GM18867 (cell line): ENCODE measurements at regions not wholly inside any gene's neighbourhood (a gene's known extent, or its start where the extent isn't known, plus 50 kb on each side); places are given as distances from the start of the nearest gene placed in this dataset.
"Not testable (repeated sequence)": the region's sequence is repeated elsewhere in the genome, so short reads cannot be mapped to it uniquely, and the experiment has no call there.

Source experiments
- ATAC-seq: cut with Tn5 transposase; IDR thresholded peaks from one replicate; pipeline ENCODE4 v1.9.1; 2021; ENCODE audit warnings: mild to moderate bottlenecking, moderate library complexity; ENCODE audit not compliant: unreplicated experiment

DNA sequence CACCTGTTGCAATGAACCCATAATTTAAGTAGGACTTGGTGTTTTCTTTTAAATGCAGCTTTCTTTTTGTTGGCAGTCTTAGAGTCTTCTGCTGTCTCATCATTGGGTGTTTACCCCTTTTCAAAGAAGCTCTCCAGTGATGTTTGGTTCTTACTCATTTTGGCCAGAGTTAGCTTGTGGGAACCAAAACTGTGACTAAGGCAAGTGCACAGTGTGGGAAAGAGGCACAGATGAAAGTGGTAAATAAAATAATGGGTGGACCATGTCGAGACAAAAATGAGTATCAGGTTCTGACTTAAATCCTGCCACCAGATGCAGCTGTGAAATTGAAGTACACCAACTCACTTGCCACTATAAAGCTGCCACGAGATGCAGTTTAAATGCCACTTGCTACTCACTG, 615.4 kb upstream of the MIS18BP1 start:
- peak; percentile 80 for ATAC-seq

DNA sequence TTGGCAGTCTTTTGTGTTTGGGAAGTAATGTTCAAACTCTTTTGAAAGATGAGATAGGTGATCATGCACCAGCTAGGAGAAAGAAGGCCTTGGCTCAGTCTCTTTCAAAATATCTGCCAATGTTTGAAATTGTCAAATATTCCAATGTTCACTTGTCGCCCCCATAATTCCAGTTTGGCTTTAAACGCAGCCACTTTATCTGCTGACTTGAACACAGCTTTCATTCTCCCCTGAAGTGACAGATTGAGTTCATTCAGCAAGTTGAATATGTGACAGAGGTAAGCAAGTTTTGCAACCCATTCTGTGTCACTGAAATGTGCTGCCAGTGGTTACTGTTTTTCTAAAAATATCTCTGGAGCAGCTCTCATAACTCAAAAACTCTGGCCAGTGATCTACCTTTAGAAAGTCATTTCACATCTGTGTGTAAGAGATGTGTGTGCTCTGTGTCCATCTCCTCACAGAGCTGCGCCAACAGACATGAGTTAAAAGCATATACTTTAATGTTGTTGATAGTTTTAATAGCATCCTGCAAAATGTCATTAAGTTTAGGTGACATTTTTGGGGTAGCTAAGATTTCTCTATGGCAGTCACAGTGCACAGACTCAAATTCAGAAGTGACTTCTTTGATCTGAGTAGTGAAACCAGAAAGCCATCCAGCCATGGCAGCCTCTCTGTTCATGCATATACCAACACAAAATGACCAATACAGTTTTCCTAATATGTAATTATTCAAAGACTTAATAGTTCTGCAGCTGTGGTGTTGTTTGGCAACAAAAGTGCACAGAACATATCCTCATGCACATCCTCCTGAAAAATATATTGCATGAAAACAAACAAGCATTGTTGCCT, 614.3 kb upstream of the MIS18BP1 start:
- ATAC-seq: peak; percentile 72

DNA sequence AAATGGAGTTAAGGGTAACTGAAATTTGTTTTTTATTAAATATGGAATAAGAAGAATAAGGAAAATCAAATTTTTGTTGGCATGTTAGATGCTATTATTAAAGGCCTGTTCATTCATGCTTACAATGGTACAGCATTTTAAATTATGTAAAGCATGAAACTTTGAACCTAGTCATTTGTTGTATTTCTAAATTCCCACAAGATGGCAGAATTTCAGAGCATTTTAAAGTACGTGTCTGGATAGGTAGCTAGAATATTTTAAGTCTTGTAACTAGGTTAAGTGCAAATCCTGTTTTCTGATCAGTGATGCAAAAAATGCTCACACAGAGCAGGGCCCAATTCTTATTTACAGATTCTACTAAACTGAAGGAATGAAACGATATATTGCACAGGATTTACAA, 585.6 kb upstream of the MIS18BP1 start:
- no peak for ATAC-seq

DNA sequence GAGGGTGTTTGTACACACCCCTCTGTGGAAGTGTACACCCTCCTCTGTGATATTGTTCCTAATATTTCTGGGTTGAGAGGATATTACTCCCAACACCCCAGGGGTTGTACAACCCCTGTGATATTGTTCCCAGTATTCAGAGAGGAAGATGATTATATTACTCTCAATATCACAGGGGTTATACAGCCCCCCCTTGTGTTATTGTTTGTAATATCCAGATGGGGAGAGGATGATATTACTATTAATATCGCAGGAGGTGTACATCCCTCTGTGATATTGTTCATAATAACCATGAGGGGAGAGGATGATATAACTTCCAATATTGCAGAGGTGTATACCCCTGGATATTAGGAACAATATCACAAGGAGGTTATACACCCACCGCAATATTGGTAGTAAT, 566.1 kb upstream of the MIS18BP1 start:
- ATAC-seq: no peak

DNA sequence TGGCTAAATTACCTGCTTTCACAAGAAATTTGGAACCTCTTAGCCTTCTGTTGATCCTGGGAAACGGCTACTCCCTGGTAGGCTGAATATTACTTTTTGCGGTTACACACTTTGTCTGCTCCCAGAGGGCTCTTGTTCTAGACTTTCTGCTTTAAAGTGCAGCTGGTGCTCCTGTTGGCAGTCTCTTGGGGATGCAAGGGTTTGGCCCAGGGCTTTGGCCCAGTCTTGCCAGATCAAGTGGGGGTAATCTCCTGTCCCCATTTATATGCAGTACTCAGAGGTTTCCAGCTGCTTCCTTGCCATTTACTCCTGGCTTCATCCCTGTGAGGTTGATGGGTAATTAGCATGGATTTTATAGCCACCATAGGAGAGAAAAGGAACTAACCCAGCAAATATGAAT, 558.2 kb upstream of the MIS18BP1 start:
- ATAC-seq: no peak

DNA sequence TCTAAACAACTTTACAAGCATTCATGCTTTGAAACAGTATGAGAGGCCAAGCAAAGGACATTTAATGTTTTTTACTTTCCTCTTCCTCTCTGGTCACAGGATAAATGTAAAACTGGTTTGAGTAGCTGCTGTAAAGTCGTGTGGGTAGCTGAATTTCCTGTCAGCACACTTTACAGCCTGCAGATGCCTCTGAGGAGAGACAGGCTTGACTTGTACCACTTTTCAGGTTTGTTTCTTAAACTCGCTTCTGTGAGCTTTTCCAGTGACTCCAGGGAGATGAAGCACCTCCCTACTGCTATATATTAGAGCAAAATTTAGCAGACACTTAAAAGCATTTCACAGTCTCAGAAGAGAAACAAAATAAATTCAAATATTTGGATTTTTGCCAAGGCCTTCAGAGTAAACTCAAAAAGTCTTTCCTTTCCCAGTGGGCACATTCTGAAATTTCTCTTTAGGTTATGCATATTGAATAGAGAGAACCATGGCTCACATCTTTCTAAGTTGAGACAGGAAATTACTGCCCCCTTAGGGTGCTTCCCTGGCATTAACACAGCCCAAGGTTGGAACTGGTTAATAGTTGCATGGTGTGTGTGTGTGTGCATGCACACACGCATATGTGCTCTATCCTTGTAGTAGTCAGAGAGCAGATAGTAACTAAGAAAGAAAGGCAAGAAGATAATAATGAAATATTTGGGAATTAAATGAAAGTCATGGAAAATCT, 557.3 kb upstream of the MIS18BP1 start:
- ATAC-seq: peak; percentile 58

DNA sequence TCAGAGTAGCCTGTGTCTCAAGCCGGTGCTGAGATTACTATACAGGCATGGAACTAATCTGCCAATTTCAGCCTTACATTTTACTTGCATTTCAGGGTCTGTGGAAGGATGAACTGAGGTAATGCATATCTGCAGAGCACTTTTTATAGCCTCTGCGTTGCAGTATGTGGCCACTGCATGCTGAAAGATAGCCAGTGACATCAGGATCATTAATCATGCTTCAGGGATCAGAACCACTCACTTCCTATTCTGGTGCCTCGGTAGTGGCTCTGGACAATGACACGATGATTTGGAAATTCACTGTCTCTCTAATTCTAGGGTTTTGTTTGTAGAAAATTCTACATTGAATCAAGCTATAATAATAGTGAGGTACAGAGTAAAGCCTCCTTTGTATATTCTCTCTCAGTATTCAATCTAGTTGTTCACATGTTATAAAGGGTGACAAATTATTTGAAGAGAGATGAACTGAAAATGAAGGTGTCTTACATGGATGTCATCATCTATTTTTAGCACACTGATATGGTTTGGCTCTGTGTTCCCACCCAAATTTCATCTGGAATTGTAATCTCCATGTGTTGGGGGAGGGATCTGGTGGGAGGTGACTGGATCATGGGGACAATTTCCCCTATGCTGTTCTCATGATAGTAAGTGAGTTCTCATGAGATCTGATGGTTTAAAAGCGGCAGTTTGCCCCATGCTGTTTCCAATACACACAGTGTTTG, 554.3 kb upstream of the MIS18BP1 start:
- no peak for ATAC-seq

DNA sequence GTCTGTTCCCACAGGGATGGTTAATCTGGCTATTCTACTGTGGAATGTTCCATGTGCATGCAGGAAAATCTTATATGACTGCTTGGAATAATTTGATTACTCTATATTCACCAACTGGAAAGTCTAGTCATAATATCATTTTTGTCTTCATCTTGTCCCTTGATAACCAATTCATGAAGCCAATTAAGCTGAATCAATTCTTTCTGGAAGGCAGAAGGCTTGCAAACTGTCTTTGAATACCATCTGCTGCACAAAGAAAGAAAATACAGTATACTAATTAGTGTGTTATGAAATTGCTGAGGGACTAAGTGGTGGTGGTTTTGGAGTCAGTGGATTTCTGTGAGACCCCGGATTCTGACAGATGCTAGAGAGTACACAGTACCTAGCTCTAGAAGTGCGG, 546.5 kb upstream of the MIS18BP1 start:
- ATAC-seq: no peak

DNA sequence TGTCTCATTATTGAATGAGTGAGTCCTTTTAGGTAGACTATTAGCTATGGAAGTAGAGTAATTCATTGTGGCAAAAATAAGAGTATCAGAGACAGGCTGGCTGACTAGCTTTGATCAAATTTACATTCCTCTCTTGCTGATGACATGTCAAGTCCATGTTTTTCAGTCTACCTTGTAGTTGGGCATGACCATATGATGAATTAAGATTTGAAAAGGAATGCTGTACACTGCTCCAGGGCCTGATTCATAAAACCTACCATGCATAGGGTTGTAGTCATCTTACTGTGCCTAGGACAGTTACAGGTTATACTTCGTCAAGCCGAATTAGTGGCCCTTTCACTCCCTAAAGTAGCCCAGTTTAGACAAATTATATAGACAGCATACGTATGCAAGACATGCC, 545.7 kb upstream of the MIS18BP1 start:
- ATAC-seq: no peak

DNA sequence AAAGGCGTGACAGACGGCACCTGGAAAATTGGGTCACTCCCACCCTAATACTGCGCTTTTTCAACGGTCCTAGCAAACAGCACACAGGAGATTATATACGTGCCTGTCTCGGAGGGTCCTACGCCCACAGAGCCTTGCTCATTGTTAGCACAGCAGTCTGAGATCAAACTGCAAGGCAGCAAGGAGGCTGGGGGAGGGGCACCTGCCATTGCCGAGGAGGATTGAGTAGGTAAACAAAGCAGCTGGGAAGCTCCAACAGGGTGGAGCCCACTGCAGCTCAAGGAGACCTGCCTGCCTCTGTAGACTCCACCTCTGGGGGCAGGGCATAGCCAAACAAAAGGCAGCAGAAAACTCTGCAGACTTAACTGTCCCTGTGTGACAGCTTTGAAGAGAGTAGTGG, 543.0 kb upstream of the MIS18BP1 start:
- ATAC-seq: not testable (repeated sequence)

DNA sequence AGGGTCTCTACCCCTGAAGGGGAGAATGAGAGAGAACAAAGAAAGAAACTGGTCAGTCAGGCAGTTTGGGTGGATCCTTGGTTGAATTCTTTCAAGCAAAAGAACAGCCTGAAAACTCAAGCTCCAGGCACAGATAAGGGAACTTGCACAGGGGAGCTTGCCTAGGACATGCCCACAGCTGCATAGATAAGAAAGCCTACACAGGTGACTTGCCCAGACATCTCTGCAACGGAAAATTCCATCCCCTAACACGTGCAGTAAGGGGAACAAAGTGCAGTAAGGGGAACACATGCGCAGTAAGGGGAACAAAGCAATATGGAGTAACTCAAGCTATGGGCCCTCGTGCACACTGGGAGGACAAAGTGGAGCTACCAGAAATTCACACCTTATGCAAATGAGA, 540.1 kb upstream of the MIS18BP1 start:
- no peak for ATAC-seq

DNA sequence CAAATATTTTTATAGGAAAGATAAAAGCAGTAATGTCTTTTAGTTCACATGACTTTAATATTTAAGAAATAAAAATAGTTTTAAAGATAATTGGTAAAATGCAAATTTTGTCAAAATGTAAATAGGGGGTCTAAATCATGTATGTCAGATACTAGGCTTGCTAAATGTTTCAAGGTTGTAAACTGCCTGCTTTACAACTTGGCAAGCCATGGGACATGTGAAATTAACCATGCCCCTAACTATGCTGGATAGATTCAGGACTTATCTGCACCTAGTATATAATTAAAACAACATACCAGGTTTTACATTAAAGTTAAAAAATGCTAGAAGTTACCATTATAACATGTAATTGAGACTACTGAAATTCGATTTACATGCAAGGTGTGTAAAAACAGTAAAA, 537.3 kb upstream of the MIS18BP1 start:
- no peak for ATAC-seq

DNA sequence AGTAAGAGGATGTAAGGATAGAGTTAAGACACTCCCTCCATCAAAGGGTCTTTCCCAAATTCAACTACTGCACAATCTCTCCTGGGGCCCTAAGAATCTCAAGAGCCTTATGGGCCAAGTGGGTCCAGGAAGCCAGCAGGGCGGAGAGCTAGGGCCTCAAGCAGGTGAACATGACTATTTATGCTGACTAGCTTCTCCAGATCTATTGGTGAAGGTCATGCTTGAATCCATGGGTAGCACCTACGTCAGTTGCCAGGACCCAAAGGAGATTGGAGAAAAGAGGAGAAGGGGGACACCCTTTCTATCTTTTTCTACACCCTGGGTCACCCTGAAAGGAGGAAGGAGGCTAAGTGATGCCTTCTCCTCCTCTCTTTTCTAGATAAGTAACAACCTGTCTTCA, 534.2 kb upstream of the MIS18BP1 start:
- no peak for ATAC-seq

DNA sequence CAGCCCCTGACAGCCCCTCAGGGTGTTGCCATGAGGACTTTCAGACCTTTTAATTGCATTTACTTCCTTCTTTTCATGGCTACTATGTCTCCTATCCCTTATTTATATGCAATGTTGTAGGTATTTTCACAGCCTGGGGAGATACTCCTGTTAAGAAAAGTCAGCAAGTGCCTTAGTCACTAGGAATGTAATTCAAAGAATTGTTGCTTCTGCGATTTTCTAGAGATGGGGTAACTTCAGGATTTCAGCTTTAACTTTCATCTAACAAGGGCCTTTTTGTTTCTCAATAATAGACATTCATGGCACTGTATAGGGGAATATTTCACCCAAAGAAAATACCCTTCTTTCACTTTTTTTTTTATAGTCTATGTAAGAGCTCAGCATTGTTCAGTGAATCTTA, 533.3 kb upstream of the MIS18BP1 start:
- ATAC-seq: no peak

DNA sequence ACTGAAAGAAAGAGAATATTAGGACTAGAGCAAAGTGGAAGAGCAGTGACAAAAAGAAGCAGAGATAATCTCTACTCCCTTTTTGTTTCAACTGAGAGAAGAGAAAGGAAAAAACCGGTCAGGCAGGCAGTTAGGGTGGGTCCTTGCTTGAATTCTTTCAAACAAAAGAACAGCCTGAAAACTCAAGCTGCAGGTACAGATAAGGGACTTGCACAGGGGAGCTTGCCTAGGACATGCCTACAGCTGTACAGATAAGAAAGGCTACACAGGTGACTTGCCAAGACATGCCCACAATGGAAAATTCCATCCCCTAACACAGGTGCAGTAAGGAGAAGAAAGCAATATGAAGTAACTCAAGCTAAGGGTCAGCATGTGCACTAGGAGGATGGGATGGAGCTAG, 532.2 kb upstream of the MIS18BP1 start:
- no peak for ATAC-seq

DNA sequence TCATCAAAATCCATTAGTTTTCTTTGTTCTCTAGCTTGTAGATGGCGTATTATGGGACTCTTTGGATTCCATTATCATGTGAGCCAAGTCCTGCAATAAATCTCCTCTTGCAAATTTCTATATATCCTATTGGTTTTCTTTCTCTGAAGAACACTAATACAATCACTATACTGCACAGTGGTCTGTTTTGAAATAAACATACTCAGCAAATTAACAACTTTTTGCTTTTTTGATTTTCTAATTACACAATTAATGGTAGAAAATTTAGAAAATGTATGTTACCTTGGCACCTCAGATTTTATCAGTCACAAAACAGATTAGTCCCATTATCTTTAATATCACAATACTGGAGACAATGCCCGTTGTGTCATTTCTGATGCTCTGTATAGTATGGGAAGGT, 513.2 kb upstream of the MIS18BP1 start:
- no peak for ATAC-seq

DNA sequence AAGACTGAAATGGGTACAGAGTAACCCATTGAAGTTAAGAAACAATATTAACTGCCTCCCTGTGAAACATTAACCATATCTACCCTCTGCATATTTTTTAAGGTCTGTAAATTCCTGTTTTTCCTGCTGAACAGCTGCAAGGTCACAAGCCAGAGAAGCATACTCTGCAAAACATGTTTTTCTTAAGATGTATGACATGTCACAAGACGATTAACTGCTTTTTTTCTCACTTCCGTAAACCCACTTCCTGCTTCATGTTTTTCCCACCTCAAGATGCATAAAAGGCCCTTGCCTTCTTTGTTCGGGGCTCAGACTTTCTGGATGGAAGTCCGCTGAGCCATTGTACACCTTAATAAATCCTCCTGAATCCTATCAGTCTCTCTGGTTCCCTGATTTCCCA, 504.7 kb upstream of the MIS18BP1 start:
- no peak for ATAC-seq

DNA sequence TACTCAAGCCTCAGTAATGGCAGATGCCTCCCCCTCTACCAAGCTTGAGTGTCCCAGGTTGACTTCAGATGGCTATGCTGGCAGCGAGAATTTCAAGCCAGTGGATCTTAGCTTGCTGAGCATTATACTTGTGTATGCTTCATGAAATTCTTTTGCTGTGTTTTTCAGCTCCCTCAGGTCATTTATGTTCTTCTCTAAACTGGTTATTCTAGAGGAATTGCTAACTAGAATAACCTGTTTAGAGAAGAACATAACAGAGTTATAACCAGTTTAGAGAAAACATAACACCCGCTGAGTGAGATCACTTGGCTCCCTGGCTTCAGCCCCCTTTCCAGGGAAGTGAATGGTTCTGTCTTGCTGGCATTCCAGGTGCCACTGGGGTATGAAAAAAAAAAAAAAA, 503.4 kb upstream of the MIS18BP1 start:
- ATAC-seq: not testable (repeated sequence)

DNA sequence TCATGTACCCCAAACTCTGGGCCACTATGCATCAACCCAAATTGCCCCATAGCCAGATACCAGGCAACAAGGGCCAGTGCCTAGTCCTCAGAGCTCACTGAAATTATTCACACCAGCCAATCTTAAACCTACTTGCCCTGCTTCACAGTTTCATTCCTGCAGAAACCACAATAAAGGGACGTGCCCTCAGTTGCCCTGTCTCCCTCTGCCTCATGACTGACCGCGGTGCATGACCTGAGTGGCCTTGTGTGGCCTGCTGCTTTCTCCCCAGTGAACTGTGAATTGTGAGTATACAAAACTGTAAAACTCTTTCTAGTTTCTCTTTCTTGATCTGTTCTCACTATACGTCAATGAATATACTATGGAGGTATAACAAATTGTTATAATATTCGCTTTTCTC, 490.9 kb upstream of the MIS18BP1 start:
- no peak for ATAC-seq

DNA sequence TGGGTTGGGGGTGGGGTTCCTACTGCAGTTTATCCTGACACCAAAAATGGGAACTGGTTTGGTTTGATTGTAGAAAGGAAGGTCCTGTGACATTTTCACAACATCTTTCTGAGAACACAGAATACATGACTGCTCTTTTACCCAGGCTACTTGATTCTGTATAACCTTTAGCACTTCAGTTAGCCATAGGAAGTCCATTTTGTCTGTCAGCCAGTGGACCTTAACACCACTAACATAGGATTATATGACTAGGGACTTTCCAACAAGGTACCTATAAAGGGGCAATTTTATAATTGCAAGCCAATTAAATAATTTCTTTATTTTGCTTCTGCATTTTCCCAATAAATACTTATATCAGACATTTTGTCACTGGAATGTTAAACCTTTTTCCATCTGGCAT, 489.2 kb upstream of the MIS18BP1 start:
- ATAC-seq: no peak

DNA sequence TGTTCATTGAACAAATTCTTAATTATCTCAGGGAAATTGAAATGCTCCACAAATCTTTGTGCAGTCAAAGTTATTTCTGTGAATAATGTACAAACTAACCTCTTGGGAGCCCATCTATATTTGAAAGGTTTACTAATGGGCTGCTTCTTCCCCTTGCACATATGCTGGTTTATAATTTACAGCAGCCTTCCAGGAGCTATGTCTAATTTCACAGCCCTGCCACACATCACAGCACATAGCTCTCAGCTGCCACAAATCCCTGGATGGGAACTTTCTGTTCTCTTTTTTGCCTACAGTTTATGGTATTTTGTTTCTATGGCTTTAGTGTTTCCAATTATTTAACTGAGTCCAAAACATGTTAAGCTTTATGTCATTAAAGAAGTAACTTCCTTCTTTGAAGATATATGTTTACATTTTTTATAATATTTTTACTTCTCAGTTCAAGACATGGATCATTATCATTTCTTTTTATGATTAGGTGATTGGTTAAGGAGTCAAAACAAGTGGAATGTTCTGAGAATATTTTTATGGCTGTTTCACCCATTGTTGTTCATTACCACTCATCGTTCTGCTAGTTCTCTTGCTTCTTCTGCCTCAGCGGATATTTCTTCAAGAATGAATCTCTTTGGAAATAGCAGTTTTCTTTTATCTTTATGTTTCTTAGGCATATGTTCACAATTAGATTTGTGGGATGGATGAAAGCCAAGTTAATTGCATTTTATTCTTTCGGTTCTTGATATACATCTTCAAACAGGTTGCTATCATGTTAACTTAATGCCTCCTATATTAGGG, 475.6 kb upstream of the MIS18BP1 start:
- ATAC-seq: no peak
